Suppressor macrophage treated with lipopolysaccharide for 4 hours (primary cell): ENCODE measurements at regions not wholly inside any gene's neighbourhood (a gene's known extent, or its start where the extent isn't known, plus 50 kb on each side); places are given as distances from the start of the nearest gene placed in this dataset.

ENCODE experiments used
- DNase-seq: peaks from one replicate; pipeline ENCODE4 v3.0.0-alpha.2; 2020

DNA sequence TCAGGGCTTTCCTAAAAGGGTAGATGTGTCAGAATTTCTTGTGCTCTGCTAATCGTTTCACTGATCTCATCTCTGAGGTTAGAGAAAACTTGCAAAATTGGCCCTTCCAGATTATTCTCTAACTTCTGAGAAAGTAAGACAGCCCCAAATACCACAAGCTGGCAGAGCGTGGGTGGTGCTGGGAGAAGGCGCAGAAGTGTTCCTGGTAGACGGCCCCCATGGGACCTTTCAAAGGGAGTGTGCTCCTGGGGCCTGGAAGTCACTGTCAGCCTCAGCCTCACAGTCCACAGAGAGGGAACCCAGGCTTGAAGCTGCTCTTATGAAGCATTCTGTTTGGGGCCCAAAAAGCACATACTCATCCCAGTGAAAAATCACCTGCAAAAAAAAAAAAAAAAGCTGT, 86.5 kb upstream of the PFN2 start:
- no peak for DNase-seq

DNA sequence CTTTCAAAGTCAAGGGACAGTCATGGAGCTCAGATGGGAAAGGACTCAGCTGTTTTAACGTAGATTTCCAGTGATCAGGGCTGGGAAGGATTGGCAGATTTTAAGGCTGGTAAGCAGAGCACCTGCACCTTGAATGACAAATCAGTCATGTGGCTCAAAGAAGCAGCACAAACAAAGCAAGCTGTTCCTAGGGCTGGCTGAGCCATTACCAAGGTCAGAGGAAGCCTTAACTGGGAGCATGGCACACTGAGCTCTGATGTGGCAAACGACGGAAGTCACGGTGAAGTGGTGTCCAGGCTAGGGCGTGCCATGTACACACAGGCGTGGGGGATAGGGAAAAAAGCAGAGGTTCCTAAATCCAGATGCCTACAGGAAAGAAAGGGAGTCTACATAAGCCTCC, 84.6 kb upstream of the PFN2 start:
- DNase-seq: no peak

DNA sequence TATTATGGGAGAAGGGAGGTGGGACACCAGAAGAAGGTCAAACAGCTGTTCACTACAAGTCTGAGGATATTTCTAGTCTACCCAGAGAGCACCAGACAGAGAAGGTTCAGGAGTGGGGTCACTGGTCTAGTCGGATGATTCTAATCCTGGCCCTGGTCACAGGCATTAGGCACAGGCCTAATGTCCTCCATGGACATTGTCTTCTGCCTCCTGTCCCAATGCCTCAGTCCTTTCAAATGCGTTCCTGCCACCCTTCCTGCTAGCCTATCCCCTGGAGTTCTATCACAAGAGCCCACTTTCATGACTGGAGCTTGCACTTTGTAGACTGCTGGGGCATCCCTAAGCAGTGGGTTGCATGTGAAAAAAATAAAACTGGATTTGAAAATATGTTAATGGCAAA, 83.9 kb upstream of the PFN2 start:
- no peak for DNase-seq

DNA sequence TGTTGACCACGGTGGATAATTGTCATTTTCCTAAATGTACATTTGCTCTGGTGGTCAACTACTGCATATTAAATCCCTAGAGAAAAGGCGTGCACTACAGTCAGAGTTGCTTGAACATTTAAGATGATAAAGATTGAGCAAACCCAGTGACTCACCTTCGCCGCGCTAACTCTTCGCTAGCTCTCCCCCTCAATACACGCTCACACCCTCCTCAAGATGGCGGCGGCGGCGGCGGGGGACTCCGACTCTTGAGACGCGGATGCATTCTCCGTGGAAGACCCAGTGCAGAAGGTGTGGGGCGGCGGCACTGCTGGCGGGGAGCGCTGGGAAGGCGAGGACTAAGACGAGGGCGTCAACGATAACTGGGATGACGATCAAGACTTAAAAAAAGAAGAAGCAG, 79.8 kb upstream of the PFN2 start:
- DNase-seq: no peak

DNA sequence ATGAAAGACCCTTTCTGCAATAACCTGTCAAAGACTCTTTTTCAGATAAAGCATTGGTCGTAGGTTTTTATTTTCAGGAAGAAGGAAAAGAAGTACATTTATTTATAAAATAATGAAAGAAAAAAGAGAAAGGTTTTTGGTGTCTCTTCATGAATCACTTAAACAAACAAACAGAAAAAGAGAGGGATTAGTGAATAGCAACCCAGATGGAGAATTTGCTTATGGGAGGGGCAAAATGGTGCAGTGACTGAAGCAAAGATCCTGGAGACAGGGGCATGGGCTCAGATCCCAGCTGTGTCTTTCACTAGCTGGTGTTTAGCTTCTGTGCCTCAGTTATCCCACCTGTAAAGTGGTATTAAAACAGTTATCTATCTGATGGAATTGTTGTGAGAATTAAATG, 78.6 kb upstream of the PFN2 start:
- no peak for DNase-seq

DNA sequence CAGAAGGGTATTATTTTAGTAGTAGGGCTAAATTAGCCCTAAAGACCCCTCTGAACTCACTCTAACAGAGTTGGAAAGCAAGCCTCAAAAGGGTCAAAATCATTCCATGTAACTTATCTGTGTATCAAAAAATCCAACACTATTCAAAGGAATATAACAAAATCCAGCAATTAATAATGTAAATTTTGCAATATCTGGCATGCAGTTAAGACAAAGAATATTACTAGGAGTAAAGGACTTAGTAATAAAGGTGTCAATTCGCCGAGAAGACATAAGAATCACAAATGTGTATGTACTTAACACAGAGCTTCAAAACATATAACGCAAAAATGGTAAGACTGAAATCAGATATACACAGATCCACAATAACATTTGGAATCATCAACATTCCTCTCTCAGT, 71.2 kb upstream of the PFN2 start:
- DNase-seq: no peak

DNA sequence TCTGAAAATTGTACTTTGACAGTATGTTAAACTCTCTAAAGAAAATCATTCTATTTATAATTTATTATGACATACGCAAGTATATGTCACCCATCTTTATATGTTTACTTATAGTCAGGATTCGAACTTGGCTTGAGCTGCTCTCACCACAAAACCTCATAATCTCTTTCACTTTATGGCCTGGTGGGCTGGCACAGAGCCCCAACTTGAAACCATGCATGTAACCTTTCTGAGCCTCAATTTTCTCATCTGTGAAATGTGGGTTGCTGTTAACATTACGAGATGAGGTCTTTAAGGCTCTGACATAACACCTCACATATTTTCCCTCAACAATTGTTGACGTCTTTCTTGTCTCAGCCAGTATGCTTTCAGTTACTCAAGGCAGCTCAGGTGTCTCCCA, 69.4 kb upstream of the PFN2 start:
- DNase-seq: no peak

DNA sequence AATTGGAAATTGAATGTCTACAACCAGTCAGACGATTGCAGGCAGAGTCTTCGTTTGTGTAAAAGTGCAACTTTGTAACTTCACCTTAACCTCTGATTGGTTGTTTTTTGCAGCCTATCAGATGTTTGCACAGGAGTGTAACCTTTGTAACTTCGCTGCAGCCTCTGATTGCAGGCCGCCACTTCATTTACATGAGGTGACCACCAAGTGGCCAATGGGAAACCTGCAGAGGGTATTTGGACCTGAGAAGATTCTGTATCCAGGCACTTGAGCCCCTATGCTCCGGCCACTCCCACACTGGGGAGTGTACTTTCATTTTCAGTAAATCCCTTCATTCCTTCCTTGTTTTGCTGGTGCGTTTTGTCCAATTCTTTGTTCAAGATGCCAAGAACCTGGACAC, 68.1 kb upstream of the PFN2 start:
- DNase-seq: no peak

DNA sequence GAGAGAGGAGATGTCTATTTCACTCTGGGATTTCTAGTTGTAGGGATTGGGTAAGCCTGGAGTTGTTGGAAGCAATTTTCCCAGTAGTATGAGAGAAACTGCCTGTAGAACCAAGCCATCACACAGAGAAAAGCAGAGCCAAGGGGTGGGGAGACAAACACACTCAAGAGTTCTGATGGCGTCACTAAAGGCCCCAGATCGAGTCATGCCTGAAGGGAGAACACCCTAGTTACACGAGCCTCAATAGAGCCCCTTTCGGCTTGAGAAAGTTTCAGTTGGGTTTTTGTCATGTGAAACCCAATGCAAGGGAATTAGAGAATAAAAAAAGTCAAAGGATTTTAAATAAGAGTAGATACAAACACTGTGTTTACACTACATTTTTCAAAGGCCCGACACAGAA, 66.1 kb upstream of the PFN2 start:
- no peak for DNase-seq

DNA sequence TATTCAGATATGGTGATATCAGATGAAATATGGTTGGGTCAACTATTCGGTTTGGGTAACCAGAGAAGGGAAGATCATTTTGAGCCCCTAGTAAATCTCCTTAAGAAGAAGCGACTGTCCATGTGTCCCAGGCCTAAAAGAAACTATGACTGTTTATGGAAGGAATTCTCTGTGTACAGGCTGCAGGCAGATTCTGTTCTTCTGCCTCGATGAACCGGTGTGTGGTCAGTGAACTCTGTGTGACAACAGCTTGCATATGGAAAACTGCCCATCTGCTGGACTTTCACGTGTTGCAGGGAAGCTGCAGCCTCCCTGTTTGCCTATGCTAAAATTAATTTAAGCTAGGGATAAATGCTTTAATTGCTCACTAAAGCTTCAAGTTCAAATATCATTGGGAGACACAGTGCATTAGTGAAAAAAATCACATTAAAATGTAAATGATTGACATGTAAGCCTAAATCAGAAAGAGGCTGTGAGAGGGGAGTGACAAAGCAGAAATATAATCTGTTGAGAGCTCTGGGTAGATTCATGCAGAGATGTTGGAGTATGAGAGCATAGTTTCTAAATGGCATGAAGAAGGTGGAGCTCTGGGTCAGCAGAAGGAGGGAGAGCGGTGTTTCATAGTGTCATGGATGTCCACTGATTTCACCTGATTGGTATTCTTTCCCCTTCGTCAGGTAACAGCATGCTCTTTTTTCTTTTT, 65.4 kb upstream of the PFN2 start:
- DNase-seq: no peak

DNA sequence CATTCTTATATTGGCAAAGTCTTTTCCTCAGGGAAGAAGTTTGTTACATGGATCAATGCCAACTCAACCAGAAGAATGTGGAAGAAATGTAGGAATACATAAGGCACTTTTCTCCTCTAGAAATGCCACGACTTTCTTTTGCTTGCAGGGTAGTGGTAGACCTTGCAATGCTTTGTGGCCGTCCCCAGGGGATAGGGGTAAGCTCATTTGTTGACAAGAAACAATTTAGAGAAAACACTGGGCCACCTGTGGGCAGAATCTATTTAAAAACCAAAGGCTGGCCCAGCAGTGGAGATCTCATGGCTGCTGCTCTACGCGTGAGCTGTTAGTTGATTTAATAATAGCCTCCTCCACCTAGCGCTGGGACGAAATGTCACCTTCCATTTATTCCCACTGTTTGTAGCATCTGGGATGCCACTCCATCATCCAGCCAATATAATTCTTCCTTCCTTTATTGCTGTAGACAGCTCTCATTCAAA, 64.6 kb upstream of the PFN2 start:
- DNase-seq: no peak

DNA sequence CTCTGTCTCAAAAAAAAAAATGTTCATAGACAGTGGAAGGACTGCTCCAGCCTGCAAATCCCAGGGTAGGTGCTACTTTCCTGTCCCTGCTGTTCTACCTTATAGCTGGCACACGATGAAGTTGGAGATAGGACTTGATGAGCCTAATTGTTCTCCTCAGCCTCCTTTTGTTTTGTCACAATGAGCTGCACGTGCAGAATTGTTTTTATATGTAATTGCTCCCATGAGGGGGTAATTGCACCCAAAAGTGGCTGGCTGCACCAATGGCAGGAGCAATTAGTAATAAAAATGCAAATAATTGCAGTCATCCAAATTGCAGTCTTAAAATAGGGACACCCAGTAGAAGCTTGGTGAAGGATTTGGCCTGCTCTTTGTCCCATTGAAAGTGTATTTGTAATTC, 63.0 kb upstream of the PFN2 start:
- DNase-seq: no peak

DNA sequence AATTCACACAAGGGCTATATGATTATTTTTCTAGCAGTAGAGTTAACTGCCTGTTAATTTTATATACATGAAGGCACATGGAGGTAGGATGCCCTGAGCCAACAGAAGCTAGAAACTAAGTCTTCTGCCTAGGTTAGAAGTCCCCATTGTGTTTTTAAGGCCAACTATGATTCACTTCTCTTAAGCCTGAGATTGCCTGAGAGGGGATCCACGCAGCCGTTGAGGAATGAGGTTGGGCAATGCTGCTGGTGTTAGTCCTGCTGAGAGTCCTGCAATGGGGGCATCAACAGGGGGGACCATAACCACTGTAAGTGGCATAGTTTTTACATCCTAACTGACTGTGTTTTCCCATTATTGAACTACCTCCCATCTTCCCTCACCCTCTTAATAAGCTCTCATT, 60.1 kb upstream of the PFN2 start:
- DNase-seq: no peak

DNA sequence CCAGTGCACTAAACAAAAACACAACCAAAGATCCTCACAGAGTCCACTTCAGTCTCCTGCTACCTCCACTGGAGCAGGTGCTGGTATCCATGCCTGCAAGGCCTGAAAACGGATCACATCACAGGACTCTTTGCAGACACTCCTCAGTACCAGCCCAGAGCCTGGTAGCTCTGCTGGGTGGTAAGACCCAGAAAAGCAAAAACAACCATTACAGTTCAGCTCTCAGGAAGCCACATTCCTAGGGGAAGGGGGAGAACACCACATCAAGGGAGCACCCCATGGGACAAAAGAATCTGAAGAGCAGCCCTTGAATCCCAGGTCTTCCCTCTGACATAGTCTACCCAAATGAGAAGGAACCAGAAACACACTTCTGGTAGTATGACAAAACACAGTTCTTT, 52.5 kb upstream of the PFN2 start:
- DNase-seq: no peak

DNA sequence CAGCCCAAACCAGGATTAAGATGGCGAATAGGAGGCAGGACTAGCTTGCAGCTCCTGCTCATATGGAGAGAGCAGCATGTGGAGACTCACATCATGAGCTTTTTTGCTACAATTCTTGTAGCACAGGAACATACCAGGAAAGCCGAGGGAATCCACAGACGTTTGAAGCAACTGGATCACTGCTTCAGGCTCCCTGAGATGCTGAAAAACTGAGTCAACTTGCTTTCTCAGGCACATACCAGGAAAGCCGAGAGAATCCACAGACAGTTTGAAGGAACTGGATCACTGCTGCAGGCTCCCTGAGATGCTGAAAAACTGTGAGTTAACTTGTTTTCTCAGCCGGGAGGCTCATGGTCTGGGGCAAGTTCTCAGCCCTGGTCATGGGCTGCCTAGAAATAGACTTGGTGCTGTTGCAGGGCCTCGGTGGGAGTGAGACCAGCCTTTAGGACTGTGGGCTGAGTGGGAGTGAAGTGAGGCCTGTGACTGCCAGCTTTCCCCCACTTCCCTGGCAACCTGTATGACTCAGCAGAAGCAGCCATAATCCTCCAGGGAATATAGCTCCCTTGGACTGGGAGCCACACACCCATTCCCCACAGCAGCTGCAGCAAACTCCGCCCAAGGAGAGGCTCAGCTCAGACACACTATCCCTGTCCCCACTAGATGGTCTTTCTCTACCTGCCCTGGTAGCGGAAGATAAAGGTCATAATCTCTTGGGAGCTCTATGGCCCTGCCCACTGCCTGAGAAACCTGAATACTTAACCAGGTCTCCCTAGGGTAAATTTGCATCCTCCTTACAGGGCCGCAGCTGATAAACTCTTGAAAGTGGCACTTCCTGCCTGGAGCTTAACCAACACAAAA, 51.9 kb upstream of the PFN2 start:
- no peak for DNase-seq

DNA sequence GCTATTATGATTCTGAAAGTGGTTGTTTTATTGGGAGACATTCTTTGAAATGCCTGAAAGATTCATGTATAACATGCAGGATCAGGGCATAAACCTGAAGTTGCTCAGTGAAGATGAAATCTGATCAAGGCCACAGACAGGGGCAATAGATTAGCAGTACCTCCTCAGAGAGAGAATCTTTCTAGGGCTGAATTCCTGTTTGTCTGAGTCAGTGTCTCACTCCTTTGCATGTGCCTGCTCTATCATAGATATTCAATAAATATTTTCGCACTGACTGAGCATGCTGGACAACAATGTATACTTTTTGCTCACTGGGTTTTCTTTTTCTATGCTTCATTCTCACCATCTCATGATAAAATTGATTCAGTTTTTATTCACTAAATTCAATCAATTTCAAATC, 49.8 kb upstream of the PFN2 start:
- no peak for DNase-seq
